ENCODE measurements at regions not wholly inside any gene's neighbourhood (a gene's known extent, or its start where the extent isn't known, plus 50 kb on each side); places are given as distances from the start of the nearest gene placed in this dataset.

GRCh38 chr18:47677952-47678351 is 252.5 kb downstream of the SMAD2 start:
- Histone ChIP-seq H3K4me1 (ENCODE audit: low read length) (no peaks in the 10 kb centered on the region), H3K27me3 (replicated peaks; ENCODE audit: insufficient read depth, low read length) (no peaks in the 10 kb centered on the region), H3F3A (ENCODE audit: insufficient read depth, low read length) (no peaks in the 10 kb centered on the region), H3K4me2 (ENCODE audit: low read depth, low read length) (no peak overlapping the region), H4K20me1 (ENCODE audit: insufficient read depth, low read length) (no peaks in the 10 kb centered on the region), H3K9me3 (replicated peaks; ENCODE audit: insufficient read depth, low read length) (no peaks in the 10 kb centered on the region), H3K4me3 (ENCODE audit: low read length) (no peak overlapping the region), H3K27ac (ENCODE audit: low read length) (no peak overlapping the region), H3K79me2 (ENCODE audit: low read length) (no peaks in the 10 kb centered on the region), H3K9ac (ENCODE audit: low read length) (no peak overlapping the region), H3K9me2 (replicated peaks; ENCODE audit: insufficient read depth, low read length) (no peaks in the 10 kb centered on the region), H3K36me3 (replicated peaks; ENCODE audit: insufficient read depth, low read length) (no peaks in the 10 kb centered on the region), H2AFZ (ENCODE audit: low read length) (no peak overlapping the region)
- no peak for DNase-seq
- TF ChIP-seq EZH2 (optimal IDR thresholded peaks at IDR 0.05; ENCODE audit: low read depth, low read length) (no peak), EZH2phosphoT487 (IDR thresholded peaks at IDR 0.05; ENCODE audit: low read length) (no peak)
- TF ChIP-seq, protein P1, sequence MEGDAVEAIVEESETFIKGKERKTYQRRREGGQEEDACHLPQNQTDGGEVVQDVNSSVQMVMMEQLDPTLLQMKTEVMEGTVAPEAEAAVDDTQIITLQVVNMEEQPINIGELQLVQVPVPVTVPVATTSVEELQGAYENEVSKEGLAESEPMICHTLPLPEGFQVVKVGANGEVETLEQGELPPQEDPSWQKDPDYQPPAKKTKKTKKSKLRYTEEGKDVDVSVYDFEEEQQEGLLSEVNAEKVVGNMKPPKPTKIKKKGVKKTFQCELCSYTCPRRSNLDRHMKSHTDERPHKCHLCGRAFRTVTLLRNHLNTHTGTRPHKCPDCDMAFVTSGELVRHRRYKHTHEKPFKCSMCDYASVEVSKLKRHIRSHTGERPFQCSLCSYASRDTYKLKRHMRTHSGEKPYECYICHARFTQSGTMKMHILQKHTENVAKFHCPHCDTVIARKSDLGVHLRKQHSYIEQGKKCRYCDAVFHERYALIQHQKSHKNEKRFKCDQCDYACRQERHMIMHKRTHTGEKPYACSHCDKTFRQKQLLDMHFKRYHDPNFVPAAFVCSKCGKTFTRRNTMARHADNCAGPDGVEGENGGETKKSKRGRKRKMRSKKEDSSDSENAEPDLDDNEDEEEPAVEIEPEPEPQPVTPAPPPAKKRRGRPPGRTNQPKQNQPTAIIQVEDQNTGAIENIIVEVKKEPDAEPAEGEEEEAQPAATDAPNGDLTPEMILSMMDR (IDR thresholded peaks at IDR 0.05; ENCODE audit: low read length), result no peak

DNA sequence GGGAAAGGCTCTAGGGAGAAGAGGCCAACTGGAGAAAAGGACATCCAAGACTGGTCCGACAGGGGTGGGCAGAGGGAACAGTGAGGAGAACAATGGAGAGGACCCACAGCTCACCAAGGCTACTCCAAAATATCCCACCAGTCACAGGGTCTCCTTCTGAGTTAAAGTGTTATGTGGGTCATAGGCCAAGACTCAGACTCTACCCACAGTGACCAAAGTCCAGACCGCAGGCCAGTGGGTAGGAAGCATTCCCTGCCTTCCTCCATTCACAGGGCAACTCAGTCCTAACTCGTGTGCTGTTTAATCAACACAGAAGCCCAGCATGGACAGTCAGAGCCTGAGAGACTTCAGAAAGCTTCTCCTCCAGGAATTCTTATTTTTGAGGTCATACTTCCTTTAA is 260.6 kb downstream of the SMAD2 start:
- no peaks in the 10 kb centered on the region for H4K20me1 ChIP-seq (ENCODE audit: insufficient read depth, low read length)
- H3K4me2 ChIP-seq (ENCODE audit: low read depth, low read length), result no peak overlapping the region
- no peaks in the 10 kb centered on the region for H3K9me3 ChIP-seq (replicated peaks; ENCODE audit: insufficient read depth, low read length)
- no peaks in the 10 kb centered on the region for H3K9me2 ChIP-seq (replicated peaks; ENCODE audit: insufficient read depth, low read length)
- H3K4me3 ChIP-seq (ENCODE audit: low read length), result no peak overlapping the region
- H3K79me2 ChIP-seq (ENCODE audit: low read length), result no peaks in the 10 kb centered on the region
- H3K4me1 ChIP-seq (ENCODE audit: low read length), result no peaks in the 10 kb centered on the region
- no peaks in the 10 kb centered on the region for H3F3A ChIP-seq (ENCODE audit: insufficient read depth, low read length)
- no peak for DNase-seq
- H3K9ac ChIP-seq (ENCODE audit: low read length), result no peak overlapping the region
- no peak overlapping the region for H2AFZ ChIP-seq (ENCODE audit: low read length)
- H3K36me3 ChIP-seq (replicated peaks; ENCODE audit: insufficient read depth, low read length), result no peaks in the 10 kb centered on the region
- TF ChIP-seq EZH2phosphoT487 (IDR thresholded peaks at IDR 0.05; ENCODE audit: low read length) (no peak), EZH2 (optimal IDR thresholded peaks at IDR 0.05; ENCODE audit: low read depth, low read length) (no peak)
- TF ChIP-seq, protein P1 (IDR thresholded peaks at IDR 0.05; ENCODE audit: low read length), result no peak
- no peak overlapping the region for H3K27ac ChIP-seq (ENCODE audit: low read length)
- H3K27me3 ChIP-seq (replicated peaks; ENCODE audit: insufficient read depth, low read length), result no peaks in the 10 kb centered on the region

GRCh38 chr18:47658498-47658897 is 272.0 kb downstream of the SMAD2 start:
- Histone ChIP-seq H2AFZ (ENCODE audit: low read length) (no peak overlapping the region), H4K20me1 (ENCODE audit: insufficient read depth, low read length) (no peaks in the 10 kb centered on the region), H3K27me3 (replicated peaks; ENCODE audit: insufficient read depth, low read length) (no peaks in the 10 kb centered on the region), H3K9me3 (replicated peaks; ENCODE audit: insufficient read depth, low read length) (no peaks in the 10 kb centered on the region), H3K79me2 (ENCODE audit: low read length) (no peaks in the 10 kb centered on the region), H3K9me2 (replicated peaks; ENCODE audit: insufficient read depth, low read length) (no peaks in the 10 kb centered on the region), H3K27ac (ENCODE audit: low read length) (no peak overlapping the region), H3K4me1 (ENCODE audit: low read length) (no peaks in the 10 kb centered on the region), H3K9ac (ENCODE audit: low read length) (no peak overlapping the region), H3F3A (ENCODE audit: insufficient read depth, low read length) (no peaks in the 10 kb centered on the region), H3K36me3 (replicated peaks; ENCODE audit: insufficient read depth, low read length) (no peaks in the 10 kb centered on the region), H3K4me2 (ENCODE audit: low read depth, low read length) (no peak overlapping the region), H3K4me3 (ENCODE audit: low read length) (no peak overlapping the region)
- no peak for TF ChIP-seq EZH2phosphoT487 (IDR thresholded peaks at IDR 0.05; ENCODE audit: low read length)
- TF ChIP-seq, protein P1 (IDR thresholded peaks at IDR 0.05; ENCODE audit: low read length), result no peak
- no peak for TF ChIP-seq EZH2 (optimal IDR thresholded peaks at IDR 0.05; ENCODE audit: low read depth, low read length)
- DNase-seq, result no peak

Measured in MM.1S (cell line).